CD4-positive, CD25-positive, alpha-beta regulatory T cell (primary cell): ENCODE measurements at regions not wholly inside any gene's neighbourhood (a gene's known extent, or its start where the extent isn't known, plus 50 kb on each side); places are given as distances from the start of the nearest gene placed in this dataset.

Experiments
- ATAC-seq, 2 donors: fragments of 150-1000 bp; cut with Tn5 transposase; one replicate each; pipeline ENCODE4 v1.10.0; 2021; ENCODE audit warnings: low read depth in 2 of 2, moderate number of reproducible peaks in 2 of 2, moderate library complexity in 1 of 2
- DNase-seq, 3 donors: peaks; one replicate each; pipeline versions ENCODE4 v3.0.0 to v3.0.0-alpha.2; 2012 to 2022; ENCODE audit warnings: mixed read lengths in 1 of 3
- H3K27ac ChIP-seq: one replicate; pipeline ENCODE4 v1.7.0; 2013; ENCODE audit warnings: mild to moderate bottlenecking, low read length; ENCODE audit not compliant: insufficient read depth, poor library complexity, severe bottlenecking
- H3K27me3 ChIP-seq: one replicate; pipeline ENCODE4 v1.7.0; 2013; ENCODE audit warnings: low read length; ENCODE audit not compliant: control insufficient read depth, insufficient read depth
- H3K36me3 ChIP-seq: one replicate; pipeline ENCODE4 v1.7.0; 2013; ENCODE audit warnings: mild to moderate bottlenecking, low read length, moderate library complexity; ENCODE audit not compliant: control insufficient read depth, insufficient read depth
- H3K4me1 ChIP-seq: 2 replicates; pipeline ENCODE4 v1.7.0; 2013; ENCODE audit warnings: mild to moderate bottlenecking, low read length; ENCODE audit not compliant: insufficient read depth, control insufficient read depth, poor library complexity, severe bottlenecking
- H3K4me3 ChIP-seq: one replicate; pipeline ENCODE4 v1.7.0; 2013; ENCODE audit warnings: low read depth, mild to moderate bottlenecking, low read length, moderate library complexity
- H3K9me3 ChIP-seq, 2 experiments: 1 replicate in 1 of 2; 2 replicates in 1 of 2; pipeline ENCODE4 v1.7.0; 2013; ENCODE audit warnings: low read length in 2 of 2, mild to moderate bottlenecking in 1 of 2, moderate library complexity in 1 of 2; ENCODE audit not compliant: control insufficient read depth in 2 of 2
- H3K27ac Mint-ChIP-seq, 3 donors: one replicate each; pipeline ENCODE4 v1.8.0; 2020 to 2022; ENCODE audit warnings: mild to moderate bottlenecking in 3 of 3, mixed read lengths in 3 of 3, moderate library complexity in 2 of 3
- H3K27me3 Mint-ChIP-seq: one replicate; pipeline ENCODE4 v1.8.0; 2022; ENCODE audit warnings: mild to moderate bottlenecking, mixed read lengths
- H3K36me3 Mint-ChIP-seq: one replicate; pipeline ENCODE4 v1.8.0; 2020; ENCODE audit warnings: mixed read lengths
- H3K4me1 Mint-ChIP-seq, 4 donors: one replicate each; pipeline ENCODE4 v1.8.0; 2020 to 2022; ENCODE audit warnings: mixed read lengths in 4 of 4, mild to moderate bottlenecking in 1 of 4
- H3K4me3 Mint-ChIP-seq, 4 donors: one replicate each; pipeline ENCODE4 v1.8.0; 2020 to 2022; ENCODE audit warnings: mild to moderate bottlenecking in 4 of 4, mixed read lengths in 4 of 4, moderate library complexity in 3 of 4
- H3K9me3 Mint-ChIP-seq, 7 donors: one replicate each; pipeline ENCODE4 v1.8.0; 2020 to 2022; ENCODE audit warnings: mixed read lengths in 7 of 7, mild to moderate bottlenecking in 3 of 7, moderate library complexity in 2 of 7

DNA sequence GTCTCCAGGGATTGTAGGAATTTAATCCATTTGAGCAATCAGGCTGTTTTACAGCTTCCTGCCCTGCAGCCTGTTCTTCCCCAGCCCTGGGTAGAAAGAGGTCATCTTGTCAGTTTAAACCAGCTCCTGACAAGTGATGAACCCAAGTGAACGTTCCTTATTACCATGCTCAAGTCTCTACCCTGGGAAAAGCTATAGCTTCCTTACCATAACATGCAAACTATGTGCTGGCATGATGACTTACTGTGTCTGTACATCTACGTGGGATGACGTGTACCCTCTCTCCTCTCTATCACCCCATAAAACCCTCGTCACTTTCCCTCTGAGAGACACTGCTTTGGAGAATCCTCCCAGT lies 452.2 kb downstream of the XYLT1 start:
- H3K4me1 ChIP-seq, result peaks cover 4% of the 10 kb centered on the region
- H3K36me3 ChIP-seq, result no peaks in the 10 kb centered on the region
- no peaks in the 10 kb centered on the region for H3K27me3 ChIP-seq
- ATAC-seq (no peak), DNase-seq (no peak)
- peaks cover 2 to 16% (median 4%) of the 10 kb centered on the region in 4 donors for H3K4me1 Mint-ChIP-seq
- no peak overlapping the region for H3K27ac ChIP-seq
- no peak overlapping the region for H3K4me3 ChIP-seq
- H3K9me3 Mint-ChIP-seq, result peaks cover 0 to 7% (median 0%) of the 10 kb centered on the region in 7 donors
- no peaks in the 10 kb centered on the region for H3K9me3 ChIP-seq
- peaks cover 5% of the 10 kb centered on the region for H3K36me3 Mint-ChIP-seq
- no peak overlapping the region for H3K27ac Mint-ChIP-seq
- no peaks in the 10 kb centered on the region for H3K27me3 Mint-ChIP-seq
- no peak overlapping the region for H3K4me3 Mint-ChIP-seq

DNA sequence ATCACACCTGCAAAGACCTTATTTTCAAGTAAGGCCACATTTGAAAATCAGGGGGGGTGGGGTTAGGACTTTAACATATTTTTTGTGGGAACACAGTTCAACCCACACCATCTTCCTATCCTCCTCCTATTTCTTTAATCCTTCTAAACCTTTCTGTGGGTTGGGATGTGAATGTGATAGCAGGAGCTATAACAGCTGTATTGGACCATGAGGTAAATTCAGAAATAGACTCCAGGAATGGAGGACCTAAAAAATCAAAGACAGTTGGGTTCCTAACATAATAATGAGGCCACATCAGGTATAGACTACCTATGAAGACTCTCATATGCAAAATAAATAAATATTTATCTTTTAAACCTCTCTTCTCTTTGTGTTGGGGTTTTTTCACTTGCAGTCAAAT lies 451.4 kb downstream of the XYLT1 start:
- ATAC-seq (no peak), DNase-seq (no peak)
- no peak overlapping the region for H3K27ac Mint-ChIP-seq
- no peaks in the 10 kb centered on the region for H3K36me3 ChIP-seq
- H3K4me3 Mint-ChIP-seq, result no peak overlapping the region
- peaks cover 0 to 7% (median 0%) of the 10 kb centered on the region in 7 donors for H3K9me3 Mint-ChIP-seq
- H3K9me3 ChIP-seq, result no peaks in the 10 kb centered on the region
- peaks cover 0 to 13% (median 2%) of the 10 kb centered on the region in 4 donors for H3K4me1 Mint-ChIP-seq
- no peak overlapping the region for H3K4me3 ChIP-seq
- no peak overlapping the region for H3K27ac ChIP-seq
- peaks cover 5% of the 10 kb centered on the region for H3K36me3 Mint-ChIP-seq
- no peaks in the 10 kb centered on the region for H3K4me1 ChIP-seq
- H3K27me3 Mint-ChIP-seq, result no peaks in the 10 kb centered on the region
- no peaks in the 10 kb centered on the region for H3K27me3 ChIP-seq

DNA sequence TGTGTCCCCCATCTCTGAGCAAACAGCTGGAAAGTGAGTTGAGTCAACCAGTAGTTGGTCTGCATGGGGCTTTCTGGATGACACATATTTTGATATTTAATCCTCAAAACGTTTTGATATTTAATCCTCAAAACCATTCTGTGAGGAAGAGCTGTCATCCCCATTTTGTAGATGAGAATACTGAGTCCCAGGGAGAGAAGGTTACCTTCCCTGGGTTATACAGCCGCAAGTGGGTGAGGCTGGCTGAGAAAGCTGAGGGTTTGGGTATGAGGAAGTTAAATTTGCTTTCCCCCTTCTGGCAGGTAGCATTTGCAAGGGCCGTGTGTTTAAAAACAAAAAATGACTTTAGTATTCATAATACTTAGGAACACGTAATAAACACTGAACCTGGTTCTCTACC lies 447.2 kb downstream of the XYLT1 start:
- Mint-ChIP-seq H3K36me3 (no peaks in the 10 kb centered on the region), H3K27me3 (no peaks in the 10 kb centered on the region), H3K4me3 (no peak overlapping the region), H3K9me3 (peaks cover 0 to under 1% (median 0%) of the 10 kb centered on the region in 7 donors), H3K4me1 (peaks cover 8 to 28% (median 11%) of the 10 kb centered on the region in 4 donors), H3K27ac (no peak overlapping the region)
- Histone ChIP-seq H3K27ac (no peak overlapping the region), H3K4me3 (no peak overlapping the region), H3K27me3 (no peaks in the 10 kb centered on the region), H3K4me1 (peaks cover 9% of the 10 kb centered on the region), H3K36me3 (no peaks in the 10 kb centered on the region), H3K9me3 (no peaks in the 10 kb centered on the region)
- DNase-seq (no peak), ATAC-seq (no peak)

DNA sequence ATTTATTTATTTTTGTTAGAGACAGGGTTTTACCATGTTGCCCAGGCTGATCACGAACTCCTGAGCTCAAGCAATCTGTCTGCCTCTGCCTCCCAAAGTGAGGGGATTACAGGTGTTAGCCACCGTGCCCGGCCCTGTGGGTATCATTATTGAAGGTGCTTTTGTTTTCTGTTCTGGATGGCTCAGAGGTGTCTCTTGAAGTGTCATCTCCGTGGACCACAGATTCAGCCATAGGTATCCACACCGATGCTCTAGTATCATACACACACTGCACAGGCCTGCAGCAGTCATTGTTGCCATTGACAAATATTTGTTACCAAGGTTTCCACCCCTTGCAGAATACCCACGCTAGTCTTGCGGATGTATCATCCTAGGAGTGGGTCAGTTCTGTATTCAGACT lies 446.2 kb downstream of the XYLT1 start:
- H3K27ac Mint-ChIP-seq, result no peak overlapping the region
- Histone ChIP-seq H3K4me1 (peaks cover 9% of the 10 kb centered on the region), H3K27ac (no peak overlapping the region), H3K9me3 (peaks cover 0 to 3% of the 10 kb centered on the region in 2 experiments), H3K27me3 (no peaks in the 10 kb centered on the region), H3K4me3 (no peak overlapping the region), H3K36me3 (no peaks in the 10 kb centered on the region)
- peaks cover 0 to 6% (median 0%) of the 10 kb centered on the region in 7 donors for H3K9me3 Mint-ChIP-seq
- DNase-seq, result no peak
- ATAC-seq, result no peak
- H3K4me1 Mint-ChIP-seq, result peaks cover 8 to 28% (median 11%) of the 10 kb centered on the region in 4 donors
- peaks cover 5% of the 10 kb centered on the region for H3K36me3 Mint-ChIP-seq
- H3K4me3 Mint-ChIP-seq, result no peak overlapping the region
- no peaks in the 10 kb centered on the region for H3K27me3 Mint-ChIP-seq

DNA sequence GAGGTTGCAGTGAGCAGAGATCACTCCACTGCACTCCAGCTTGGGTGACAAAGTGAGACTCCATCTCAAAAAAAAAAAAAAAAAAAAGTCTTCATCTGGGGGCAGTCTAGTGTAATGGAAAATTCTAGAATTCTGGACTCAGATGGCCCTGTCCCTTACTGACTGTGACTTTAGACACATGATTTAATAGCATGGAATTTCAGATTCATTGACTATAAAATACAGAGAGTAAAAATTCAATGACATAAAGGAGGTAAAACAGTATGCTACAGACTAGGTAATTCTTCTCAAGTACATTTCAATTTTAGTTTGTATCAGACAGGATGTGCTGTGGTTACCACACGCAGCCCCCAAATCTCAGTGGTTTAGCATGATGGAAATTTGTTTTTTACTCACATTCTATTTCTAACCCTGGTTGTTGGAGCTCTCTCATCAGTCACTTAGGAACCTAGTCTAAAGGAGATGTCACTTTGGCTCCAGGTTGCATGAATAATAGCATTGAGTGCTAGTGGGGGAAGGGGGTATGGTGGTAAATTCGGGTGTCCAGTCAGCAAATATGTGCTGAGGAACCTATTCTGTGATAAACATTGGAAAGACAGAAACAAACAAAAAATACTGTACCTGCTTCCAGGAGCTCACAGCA lies 444.0 kb downstream of the XYLT1 start:
- H3K9me3 ChIP-seq, result peaks cover 0 to 9% of the 10 kb centered on the region in 2 experiments
- peak overlapping the region in 2 of 4 donors; percentile 24 to 42 for H3K4me3 Mint-ChIP-seq
- peak overlapping the region in 2 of 3 donors; percentile 38 to 44 for H3K27ac Mint-ChIP-seq
- H3K9me3 Mint-ChIP-seq, result peaks cover 0 to 12% (median 0%) of the 10 kb centered on the region in 7 donors
- no peaks in the 10 kb centered on the region for H3K27me3 Mint-ChIP-seq
- H3K36me3 ChIP-seq, result no peaks in the 10 kb centered on the region
- no peak overlapping the region for H3K4me3 ChIP-seq
- H3K27ac ChIP-seq, result no peak overlapping the region
- DNase-seq (peak in 2 of 3 donors; percentile 28), ATAC-seq (peak in 1 of 2 donors; percentile 52)
- peaks cover 9% of the 10 kb centered on the region for H3K4me1 ChIP-seq
- no peaks in the 10 kb centered on the region for H3K27me3 ChIP-seq
- H3K4me1 Mint-ChIP-seq, result peaks cover 8 to 25% (median 11%) of the 10 kb centered on the region in 4 donors
- H3K36me3 Mint-ChIP-seq, result peaks cover 5% of the 10 kb centered on the region

DNA sequence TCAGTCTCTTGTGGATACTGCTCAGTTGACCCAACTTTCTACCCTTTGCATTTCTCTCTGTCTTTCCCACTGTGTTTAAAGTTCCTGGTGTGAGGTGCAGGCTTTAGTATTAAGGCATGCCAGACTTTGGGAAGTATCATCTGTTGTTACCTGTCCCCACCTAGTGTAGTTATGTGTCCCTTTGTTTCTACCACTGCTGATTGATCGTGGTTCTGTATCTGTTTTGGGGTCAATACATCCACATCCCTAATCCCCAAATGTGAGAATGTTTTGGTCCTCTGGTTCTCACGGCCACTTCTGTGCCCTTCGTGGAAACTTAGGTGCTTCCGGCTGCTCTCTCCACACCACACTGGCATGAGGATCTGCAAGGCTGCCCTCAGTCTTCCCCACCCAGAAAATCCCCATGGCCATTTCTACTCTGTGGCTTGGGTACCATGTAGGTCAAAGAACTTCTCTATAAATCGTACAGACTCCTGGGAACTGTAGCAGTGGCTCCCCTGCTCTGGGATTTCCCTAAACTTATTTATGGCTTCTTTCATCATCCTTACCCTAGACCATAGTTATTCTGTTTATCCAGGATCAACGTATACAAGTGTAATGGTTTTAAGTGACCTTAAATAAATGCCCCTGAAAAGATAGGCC lies 443.2 kb downstream of the XYLT1 start:
- no peak overlapping the region for H3K4me3 ChIP-seq
- peaks cover 8 to 25% (median 11%) of the 10 kb centered on the region in 4 donors for H3K4me1 Mint-ChIP-seq
- ATAC-seq (peak in 1 of 2 donors; percentile 40), DNase-seq (no peak)
- peaks cover 0 to 9% of the 10 kb centered on the region in 2 experiments for H3K9me3 ChIP-seq
- H3K4me1 ChIP-seq, result peaks cover 9% of the 10 kb centered on the region
- H3K4me3 Mint-ChIP-seq, result no peak overlapping the region
- H3K27me3 Mint-ChIP-seq, result no peaks in the 10 kb centered on the region
- H3K27me3 ChIP-seq, result no peaks in the 10 kb centered on the region
- peaks cover 5% of the 10 kb centered on the region for H3K36me3 Mint-ChIP-seq
- H3K27ac Mint-ChIP-seq, result peak overlapping the region; percentile 39 to 77 (median 44)
- H3K27ac ChIP-seq, result no peak overlapping the region
- H3K9me3 Mint-ChIP-seq, result peaks cover 0 to 12% (median 0%) of the 10 kb centered on the region in 7 donors
- no peaks in the 10 kb centered on the region for H3K36me3 ChIP-seq

DNA sequence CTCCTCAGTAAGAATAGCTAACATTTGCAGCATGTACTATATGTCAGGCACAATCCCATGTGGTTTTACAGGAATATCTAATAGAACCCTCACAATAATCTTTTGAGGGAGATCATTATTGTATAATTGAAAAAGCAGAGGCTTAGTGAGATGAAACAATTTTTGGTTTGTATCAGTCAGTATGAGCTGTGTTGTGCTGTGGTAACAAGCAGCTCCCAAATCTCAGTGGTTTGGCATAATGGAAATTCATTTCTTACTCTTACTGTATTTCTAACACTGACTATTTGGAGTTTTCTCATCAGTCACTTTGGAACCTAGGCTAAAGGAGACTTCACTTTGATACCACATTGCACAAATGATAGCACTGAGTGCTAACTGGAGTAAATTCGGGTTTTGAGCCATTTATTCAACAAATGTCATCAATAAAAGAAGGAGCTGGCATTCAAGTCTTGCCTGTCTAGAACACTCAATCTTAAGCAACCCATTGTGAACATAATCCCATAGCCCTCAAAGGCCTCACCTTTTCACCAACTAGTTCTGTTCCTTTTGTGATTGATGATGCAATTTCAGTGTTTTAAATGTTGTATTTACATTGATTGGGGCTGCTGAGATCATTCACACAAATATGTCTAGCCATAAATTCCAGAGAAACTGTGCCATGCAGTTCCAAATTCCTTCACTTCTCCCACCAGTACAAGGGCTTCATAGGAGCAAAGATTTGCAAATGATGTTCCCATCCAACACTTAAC lies 441.0 kb downstream of the XYLT1 start:
- Mint-ChIP-seq H3K27me3 (no peaks in the 10 kb centered on the region), H3K9me3 (peaks cover 0 to 12% (median 2%) of the 10 kb centered on the region in 7 donors), H3K4me3 (no peak overlapping the region), H3K27ac (no peak overlapping the region), H3K4me1 (peaks cover 8 to 25% (median 11%) of the 10 kb centered on the region in 4 donors), H3K36me3 (peaks cover 5% of the 10 kb centered on the region)
- DNase-seq (no peak), ATAC-seq (no peak)
- Histone ChIP-seq H3K36me3 (no peaks in the 10 kb centered on the region), H3K4me3 (no peak overlapping the region), H3K4me1 (peaks cover 9% of the 10 kb centered on the region), H3K9me3 (peaks cover 0 to 9% of the 10 kb centered on the region in 2 experiments), H3K27me3 (no peaks in the 10 kb centered on the region), H3K27ac (no peak overlapping the region)
